Neural cell (in vitro differentiated cells): ENCODE measurements at regions not wholly inside any gene's neighbourhood (a gene's known extent, or its start where the extent isn't known, plus 50 kb on each side); places are given as distances from the start of the nearest gene placed in this dataset.

Source experiments
- H2AFZ ChIP-seq: fragments of 200-600, 300-800 bp; sonication (generic), shearing (Covaris generic); 2 replicates; pipeline ENCODE4 v1.6.0; 2014; ENCODE audit warnings: low read depth, mild to moderate bottlenecking, antibody characterized with exemption, low read length, moderate library complexity
- H3F3A ChIP-seq: fragments of 200-600 bp; shearing (Covaris generic); 2 replicates; pipeline ENCODE4 v1.6.1; 2016; ENCODE audit warnings: mild to moderate bottlenecking, moderate library complexity, mixed read lengths, antibody characterized with exemption, low read length; ENCODE audit not compliant: insufficient read depth, poor library complexity, severe bottlenecking
- H3K27ac ChIP-seq: fragments of 200-600, 300-800 bp; sonication (generic), shearing (Covaris generic); 2 replicates; pipeline ENCODE4 v1.5.1; 2014; ENCODE audit warnings: mild to moderate bottlenecking, low read length, moderate library complexity
- H3K27me3 ChIP-seq: fragments of 300-800, 200-600 bp; sonication (generic), shearing (Covaris generic); 2 replicates; pipeline ENCODE4 v1.6.0; 2014; ENCODE audit warnings: mild to moderate bottlenecking, low read depth, low read length, moderate library complexity; ENCODE audit not compliant: insufficient read depth
- H3K36me3 ChIP-seq: fragments of 300-800, 200-600 bp; sonication (generic), shearing (Covaris generic); 2 replicates; pipeline ENCODE4 v1.5.1; 2014; ENCODE audit warnings: mild to moderate bottlenecking, antibody characterized with exemption, low read length, moderate library complexity; ENCODE audit not compliant: insufficient read depth
- H3K4me2 ChIP-seq: fragments of 300-800, 200-600 bp; sonication (generic), shearing (Covaris generic); 2 replicates; pipeline ENCODE4 v1.6.0; 2014; ENCODE audit warnings: mild to moderate bottlenecking, low read length
- H3K4me3 ChIP-seq: fragments of 300-800, 200-600 bp; sonication (generic), shearing (Covaris generic); 2 replicates; pipeline ENCODE4 v1.5.1; 2014; ENCODE audit warnings: mild to moderate bottlenecking, low read length, moderate library complexity
- H3K79me2 ChIP-seq: fragments of 200-600 bp; shearing (Covaris generic); replicated peaks from 2 replicates; pipeline ENCODE4 v1.6.0; 2014; ENCODE audit warnings: mild to moderate bottlenecking, low read length, moderate library complexity; ENCODE audit not compliant: insufficient read depth
- H3K9ac ChIP-seq: fragments of 300-800, 200-600 bp; sonication (generic), shearing (Covaris generic); 2 replicates; pipeline ENCODE4 v1.6.1; 2016; ENCODE audit warnings: mild to moderate bottlenecking, low read length, mixed read lengths
- H3K9me2 ChIP-seq: fragments of 200-600 bp; shearing (Covaris generic); 2 replicates; pipeline ENCODE4 v1.6.1; 2016; ENCODE audit warnings: mild to moderate bottlenecking, low read length, mixed read lengths; ENCODE audit not compliant: insufficient read depth
- H3K9me3 ChIP-seq: fragments of 200-600, 300-800 bp; sonication (generic), shearing (Covaris generic); 2 replicates; pipeline ENCODE4 v1.6.1; 2016; ENCODE audit warnings: mild to moderate bottlenecking, mixed run types, low read length, moderate library complexity, mixed read lengths
- H4K20me1 ChIP-seq: fragments of 200-600 bp; shearing (Covaris generic); 2 replicates; pipeline ENCODE4 v1.6.1; 2016; ENCODE audit warnings: mild to moderate bottlenecking, mixed run types; ENCODE audit not compliant: insufficient read depth
- CTCF ChIP-seq: fragments of 450-650 bp; IDR thresholded peaks from 2 replicates; pipeline ENCODE4 v1.5.1; 2014; ENCODE audit warnings: antibody characterized with exemption, mild to moderate bottlenecking, moderate library complexity; ENCODE audit not compliant: poor library complexity, severe bottlenecking
- EP300 ChIP-seq: fragments of 450-650 bp; conservative IDR thresholded peaks from 2 replicates; pipeline ENCODE4 v1.6.1; 2014; ENCODE audit warnings: antibody characterized with exemption, mild to moderate bottlenecking, moderate library complexity; ENCODE audit not compliant: poor library complexity, severe bottlenecking
- EZH2 ChIP-seq: fragments of 200-600, 300-800 bp; shearing (Covaris generic), sonication (generic); IDR thresholded peaks from 2 replicates; pipeline ENCODE4 v1.6.1; 2014; ENCODE audit warnings: antibody characterized with exemption, low read length, borderline replicate concordance, mild to moderate bottlenecking; ENCODE audit not compliant: insufficient read depth, poor library complexity, severe bottlenecking
- MXI1 ChIP-seq: fragments of 450-650 bp; conservative IDR thresholded peaks from 2 replicates; pipeline ENCODE4 v1.6.1; 2014; ENCODE audit warnings: antibody characterized with exemption, mild to moderate bottlenecking; ENCODE audit not compliant: poor library complexity, severe bottlenecking
- POLR2AphosphoS5 ChIP-seq: IDR thresholded peaks from 2 replicates; pipeline ENCODE4 v1.6.1; 2012
- RAD21 ChIP-seq: fragments of 450-650 bp; conservative IDR thresholded peaks from 2 replicates; pipeline ENCODE4 v1.6.1; 2014; ENCODE audit warnings: antibody characterized with exemption, mild to moderate bottlenecking, moderate library complexity
- REST ChIP-seq: IDR thresholded peaks from 2 replicates; pipeline ENCODE4 v1.6.1; 2012; ENCODE audit warnings: borderline replicate concordance
- SMC3 ChIP-seq: fragments of 450-650 bp; conservative IDR thresholded peaks from 2 replicates; pipeline ENCODE4 v1.6.1; 2014; ENCODE audit warnings: antibody characterized with exemption, mild to moderate bottlenecking, moderate library complexity; ENCODE audit not compliant: poor library complexity
- TAF1 ChIP-seq: IDR thresholded peaks from 2 replicates; pipeline ENCODE4 v1.6.1; 2012; ENCODE audit warnings: low read depth

GRCh38 chr13:109587689-109588088 is 198.7 kb downstream of the IRS2 start:
- H3K4me3 ChIP-seq: no peak overlapping the region
- TF ChIP-seq TAF1 (no peak), POLR2AphosphoS5 (no peak), REST (no peak), RAD21 (no peak), EZH2 (no peak), CTCF (no peak), SMC3 (no peak), EP300 (no peak), MXI1 (no peak)
- H3K9ac ChIP-seq: no peak overlapping the region
- H3K27ac ChIP-seq: no peak overlapping the region
- no peaks in the 10 kb centered on the region for H3K27me3 ChIP-seq
- H3K9me3 ChIP-seq: no peaks in the 10 kb centered on the region
- no peaks in the 10 kb centered on the region for H3F3A ChIP-seq
- no peak overlapping the region for H2AFZ ChIP-seq
- no peak overlapping the region for H3K4me2 ChIP-seq
- no peaks in the 10 kb centered on the region for H3K79me2 ChIP-seq
- no peaks in the 10 kb centered on the region for H4K20me1 ChIP-seq
- H3K36me3 ChIP-seq: no peaks in the 10 kb centered on the region
- H3K9me2 ChIP-seq: no peaks in the 10 kb centered on the region

- Histone ChIP-seq H4K20me1 (no peaks in the 10 kb centered on the region), H3K36me3 (no peaks in the 10 kb centered on the region), H3K9ac (no peak overlapping the region), H3K9me2 (no peaks in the 10 kb centered on the region), H3K4me3 (no peak overlapping the region), H3K4me2 (no peak overlapping the region), H2AFZ (no peak overlapping the region), H3F3A (no peaks in the 10 kb centered on the region), H3K79me2 (no peaks in the 10 kb centered on the region), H3K9me3 (peaks cover 1% of the 10 kb centered on the region), H3K27ac (no peak overlapping the region), H3K27me3 (no peaks in the 10 kb centered on the region)
- no peak for TF ChIP-seq TAF1
Observed at GRCh38 chr13:109586509-109587346, 199.7 kb downstream of the IRS2 start.
